Mesendoderm (in vitro differentiated cells): ENCODE measurements at regions not wholly inside any gene's neighbourhood (a gene's known extent, or its start where the extent isn't known, plus 50 kb on each side); places are given as distances from the start of the nearest gene placed in this dataset.
A peak's percentile ranks its signal among the peaks of the same experiment; 100 is the strongest.
"Not testable (repeated sequence)": the region's sequence is repeated elsewhere in the genome, so short reads cannot be mapped to it uniquely, and the experiment has no call there.

ENCODE experiments used
- DNase-seq: peaks from one replicate; pipeline ENCODE4 v3.0.0; 2013
- H2AK5ac ChIP-seq: 2 replicates; pipeline ENCODE4 v1.6.1; 2013; ENCODE audit warnings: low read length, inconsistent platforms
- H2BK120ac ChIP-seq: 2 replicates; pipeline ENCODE4 v1.6.1; 2013; ENCODE audit warnings: low read depth, mild to moderate bottlenecking, low read length, moderate library complexity, mixed read lengths
- H2BK15ac ChIP-seq: replicated peaks from 2 replicates; pipeline ENCODE4 v1.6.1; 2013; ENCODE audit warnings: low read depth, mild to moderate bottlenecking, moderate library complexity
- H2BK5ac ChIP-seq: 2 replicates; pipeline ENCODE4 v1.6.1; 2013; ENCODE audit warnings: low read length, inconsistent platforms
- H3K18ac ChIP-seq: 2 replicates; pipeline ENCODE4 v1.6.1; 2013; ENCODE audit warnings: mild to moderate bottlenecking, low read length, mixed read lengths
- H3K23ac ChIP-seq: one replicate; pipeline ENCODE4 v1.6.1; 2013; ENCODE audit warnings: low read length
- H3K27ac ChIP-seq: 2 replicates; pipeline ENCODE4 v1.5.1; 2013; ENCODE audit warnings: low read depth, mild to moderate bottlenecking, inconsistent platforms, low read length, moderate library complexity
- H3K27me3 ChIP-seq: 2 replicates; pipeline ENCODE4 v1.6.1; 2013; ENCODE audit warnings: low read length, control low read depth, mild to moderate bottlenecking, inconsistent platforms; ENCODE audit not compliant: insufficient read depth, poor library complexity
- H3K36me3 ChIP-seq: 2 replicates; pipeline ENCODE4 v1.6.1; 2013; ENCODE audit warnings: low read length, inconsistent platforms; ENCODE audit not compliant: control insufficient read depth, insufficient read depth
- H3K4ac ChIP-seq: one replicate; pipeline ENCODE4 v1.6.1; 2013; ENCODE audit warnings: low read depth, mild to moderate bottlenecking, low read length, moderate library complexity
- H3K4me1 ChIP-seq: 2 replicates; pipeline ENCODE4 v1.6.1; 2013; ENCODE audit warnings: low read depth, low read length, inconsistent platforms; ENCODE audit not compliant: control insufficient read depth
- H3K4me2 ChIP-seq: 2 replicates; pipeline ENCODE4 v1.6.1; 2013; ENCODE audit warnings: low read length
- H3K4me3 ChIP-seq: 2 replicates; pipeline ENCODE4 v1.5.1; 2013; ENCODE audit warnings: mild to moderate bottlenecking, low read length
- H3K56ac ChIP-seq: one replicate; pipeline ENCODE4 v1.6.1; 2013; ENCODE audit warnings: low read length
- H3K79me1 ChIP-seq: 2 replicates; pipeline ENCODE4 v1.6.1; 2013; ENCODE audit warnings: low read length, inconsistent platforms
- H3K79me2 ChIP-seq: 2 replicates; pipeline ENCODE4 v1.6.1; 2013; ENCODE audit warnings: mild to moderate bottlenecking, low read length; ENCODE audit not compliant: control insufficient read depth, insufficient read depth
- H3K9ac ChIP-seq: 2 replicates; pipeline ENCODE4 v1.6.1; 2013; ENCODE audit warnings: low read length, inconsistent platforms
- H4K5ac ChIP-seq: one replicate; pipeline ENCODE4 v1.6.1; 2013; ENCODE audit warnings: low read length
- H4K8ac ChIP-seq: one replicate; pipeline ENCODE4 v1.6.1; 2013; ENCODE audit warnings: low read depth, mild to moderate bottlenecking, control low read depth, low read length, moderate library complexity
- WGBS: extraction: QIAGEN DNeasy Blood & Tissue Kit; methylation state at CpG from one replicate; pipeline ENCODE4 v1.1.7; 2013; ENCODE audit warnings: low lambda C conversion rate, missing lambda C conversion rate; ENCODE audit not compliant: insufficient coverage; ENCODE audit errors: extremely low coverage; 5-methylcytosine and 5-hydroxymethylcytosine counted together

DNA sequence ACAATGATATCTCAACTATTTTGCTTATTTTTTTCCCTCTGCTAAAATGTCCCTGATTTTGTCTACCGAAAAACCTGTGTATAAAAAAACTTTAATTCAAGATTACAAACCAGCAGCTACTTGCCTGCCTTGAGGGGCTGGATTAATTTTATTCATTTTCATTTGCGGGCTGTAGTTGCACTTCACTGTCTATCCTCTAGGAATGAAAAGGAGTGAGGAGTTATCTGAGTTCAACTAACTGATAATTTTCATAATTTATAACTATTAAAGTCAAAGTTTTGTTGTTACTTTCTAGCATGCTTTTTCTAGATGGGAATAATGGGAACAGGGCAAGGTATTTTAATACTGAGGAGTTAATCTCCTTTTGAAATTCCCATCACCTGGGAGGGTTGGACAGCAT is 50.3 kb upstream of the AGTPBP1 start:
- not testable (repeated sequence) for H2BK15ac ChIP-seq, H3K36me3 ChIP-seq, H4K8ac ChIP-seq, H3K4me3 ChIP-seq, H3K23ac ChIP-seq, DNase-seq, H2BK120ac ChIP-seq, H2AK5ac ChIP-seq, H3K27me3 ChIP-seq, H3K27ac ChIP-seq, H3K56ac ChIP-seq, H3K4ac ChIP-seq, H3K4me2 ChIP-seq, H4K5ac ChIP-seq, H2BK5ac ChIP-seq, H3K9ac ChIP-seq, H3K79me2 ChIP-seq, H3K79me1 ChIP-seq, H3K4me1 ChIP-seq, H3K18ac ChIP-seq
- no CpG with 5 or more reads among the region's 2 CpGs for WGBS

GRCh38 chr9:85802978-85803695 is 61.4 kb upstream of the AGTPBP1 start:
- H3K4me2 ChIP-seq, H3K4me1 ChIP-seq, H2BK15ac ChIP-seq, H2AK5ac ChIP-seq, H3K23ac ChIP-seq, H3K56ac ChIP-seq, H4K5ac ChIP-seq, H3K4me3 ChIP-seq, H3K36me3 ChIP-seq, H4K8ac ChIP-seq, H2BK120ac ChIP-seq, H3K79me2 ChIP-seq, H3K4ac ChIP-seq, DNase-seq, H3K79me1 ChIP-seq, H3K18ac ChIP-seq, H2BK5ac ChIP-seq, H3K9ac ChIP-seq, H3K27me3 ChIP-seq, H3K27ac ChIP-seq: not testable (repeated sequence)
- WGBS: no CpG with 5 or more reads among the region's 6 CpGs

GRCh38 chr9:85804847-85805133 is 63.0 kb upstream of the AGTPBP1 start:
- H2AK5ac ChIP-seq, H3K4me3 ChIP-seq, H3K4ac ChIP-seq, H4K5ac ChIP-seq, H3K79me2 ChIP-seq, H2BK5ac ChIP-seq, H3K4me1 ChIP-seq, H3K79me1 ChIP-seq, DNase-seq, H2BK15ac ChIP-seq, H3K23ac ChIP-seq, H3K36me3 ChIP-seq, H3K27ac ChIP-seq, H2BK120ac ChIP-seq, H3K27me3 ChIP-seq, H4K8ac ChIP-seq: not testable (repeated sequence)
- peak overlapping the region; percentile 40 for H3K4me2 ChIP-seq
- peak overlapping the region; percentile 78 for H3K56ac ChIP-seq
- H3K9ac ChIP-seq: peak overlapping the region; percentile 47
- WGBS: no CpG with 5 or more reads among the region's 16 CpGs
- H3K18ac ChIP-seq: peak overlapping the region; percentile 85

DNA sequence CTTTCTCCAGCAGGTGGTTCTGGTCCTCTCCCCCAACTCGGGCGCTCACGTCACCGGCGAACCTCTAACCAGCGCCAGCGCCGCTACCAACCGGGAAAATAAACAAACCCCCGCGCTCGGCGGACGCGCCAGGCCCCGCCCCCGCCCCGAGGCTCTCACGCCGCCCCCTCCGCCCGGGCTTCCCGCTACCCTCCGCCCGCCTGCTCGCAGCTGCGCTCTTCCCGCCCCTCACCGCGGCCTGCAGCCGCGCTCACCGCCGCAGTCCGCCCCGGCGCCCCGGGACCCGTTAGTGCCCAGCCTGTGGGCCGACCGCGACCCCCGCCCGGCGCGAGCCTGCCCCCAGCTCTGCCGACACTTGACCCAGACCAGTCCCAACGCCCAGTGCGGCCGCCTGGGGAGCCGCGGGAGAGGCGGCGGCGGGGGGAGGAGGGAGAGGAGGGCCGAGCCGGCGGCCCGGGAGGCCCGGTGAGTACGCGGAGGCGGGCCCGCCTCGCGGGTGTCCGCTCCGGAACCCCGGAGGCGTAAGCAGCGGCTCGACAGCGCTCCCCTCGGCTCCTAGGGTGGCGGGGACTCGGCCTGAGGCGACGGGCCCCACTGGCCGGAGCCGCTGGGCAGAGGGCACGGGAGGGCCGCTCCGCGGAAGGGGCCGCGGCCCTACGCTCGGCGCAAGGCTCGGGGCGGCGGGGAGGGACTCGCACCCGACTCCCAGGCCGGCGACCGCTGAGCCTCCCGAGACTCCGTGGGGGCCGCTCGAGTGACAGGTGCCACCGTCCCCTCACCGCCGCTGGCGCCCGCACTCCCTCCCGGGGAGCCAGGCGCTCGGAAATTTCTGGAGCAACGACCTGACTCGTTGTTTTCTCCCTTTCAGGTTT is 63.6 kb upstream of the AGTPBP1 start:
- H2BK15ac ChIP-seq, H3K4me1 ChIP-seq, H4K5ac ChIP-seq, H2AK5ac ChIP-seq, H2BK120ac ChIP-seq, H3K23ac ChIP-seq, H3K27me3 ChIP-seq, H3K79me1 ChIP-seq, H2BK5ac ChIP-seq, H4K8ac ChIP-seq, H3K36me3 ChIP-seq, H3K4ac ChIP-seq, H3K79me2 ChIP-seq: not testable (repeated sequence)
- H3K56ac ChIP-seq: peak overlapping the region; percentile 78
- H3K18ac ChIP-seq: peak overlapping the region; percentile 85
- DNase-seq: peak; percentile 61
- H3K9ac ChIP-seq: peak overlapping the region; percentile 62
- WGBS: no CpG with 5 or more reads among the region's 111 CpGs
- peak overlapping the region; percentile 40 for H3K4me2 ChIP-seq
- H3K27ac ChIP-seq: peak overlapping the region; percentile 62
- peak overlapping the region; percentile 44 for H3K4me3 ChIP-seq

- H3K9ac ChIP-seq, H2AK5ac ChIP-seq, H3K4me2 ChIP-seq, H3K27ac ChIP-seq, H3K4me1 ChIP-seq, H4K8ac ChIP-seq, H3K79me2 ChIP-seq, H3K18ac ChIP-seq, H3K36me3 ChIP-seq, DNase-seq, H3K4me3 ChIP-seq, H3K56ac ChIP-seq, H3K79me1 ChIP-seq, H2BK5ac ChIP-seq, H3K27me3 ChIP-seq, H2BK15ac ChIP-seq, H3K23ac ChIP-seq, H2BK120ac ChIP-seq, H3K4ac ChIP-seq, H4K5ac ChIP-seq: not testable (repeated sequence)
- no CpG with 5 or more reads among the region's 2 CpGs for WGBS
Measured at GRCh38 chr9:85808329-85808728, 66.6 kb upstream of the AGTPBP1 start.
